ENCODE measurements at regions not wholly inside any gene's neighbourhood (a gene's known extent, or its start where the extent isn't known, plus 50 kb on each side); places are given as distances from the start of the nearest gene placed in this dataset.

DNA sequence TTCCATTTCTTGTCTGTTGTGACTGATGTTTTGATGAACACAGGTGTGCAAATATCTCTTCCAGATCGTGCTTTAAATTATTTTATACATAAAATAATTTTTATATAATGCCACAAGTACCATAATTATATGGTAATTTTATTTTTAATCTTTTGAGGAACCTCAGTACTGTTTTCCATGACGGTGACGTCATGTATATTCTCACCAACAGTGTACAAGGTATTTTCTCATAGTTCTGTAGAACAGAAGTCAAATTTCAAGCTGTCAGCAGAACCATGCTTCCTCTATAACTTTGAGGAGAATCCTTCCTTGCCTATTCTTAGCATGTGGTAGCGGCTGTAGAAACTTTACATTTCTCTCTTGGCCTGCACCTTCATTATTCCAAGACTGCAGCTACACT is 349.4 kb upstream of the GYPC start:
- WGBS, 5 donors, result 76 to 84% (median 84%) methylated on average over 4 of the region's 4 CpGs
- no peaks in the 10 kb centered on the region for H3K9me3 ChIP-seq
- TF ChIP-seq, protein P1, sequence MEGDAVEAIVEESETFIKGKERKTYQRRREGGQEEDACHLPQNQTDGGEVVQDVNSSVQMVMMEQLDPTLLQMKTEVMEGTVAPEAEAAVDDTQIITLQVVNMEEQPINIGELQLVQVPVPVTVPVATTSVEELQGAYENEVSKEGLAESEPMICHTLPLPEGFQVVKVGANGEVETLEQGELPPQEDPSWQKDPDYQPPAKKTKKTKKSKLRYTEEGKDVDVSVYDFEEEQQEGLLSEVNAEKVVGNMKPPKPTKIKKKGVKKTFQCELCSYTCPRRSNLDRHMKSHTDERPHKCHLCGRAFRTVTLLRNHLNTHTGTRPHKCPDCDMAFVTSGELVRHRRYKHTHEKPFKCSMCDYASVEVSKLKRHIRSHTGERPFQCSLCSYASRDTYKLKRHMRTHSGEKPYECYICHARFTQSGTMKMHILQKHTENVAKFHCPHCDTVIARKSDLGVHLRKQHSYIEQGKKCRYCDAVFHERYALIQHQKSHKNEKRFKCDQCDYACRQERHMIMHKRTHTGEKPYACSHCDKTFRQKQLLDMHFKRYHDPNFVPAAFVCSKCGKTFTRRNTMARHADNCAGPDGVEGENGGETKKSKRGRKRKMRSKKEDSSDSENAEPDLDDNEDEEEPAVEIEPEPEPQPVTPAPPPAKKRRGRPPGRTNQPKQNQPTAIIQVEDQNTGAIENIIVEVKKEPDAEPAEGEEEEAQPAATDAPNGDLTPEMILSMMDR (IDR thresholded peaks at IDR 0.05), result no peak
- H3K4me3 ChIP-seq, result no peak overlapping the region
- H3K27ac ChIP-seq, result no peak overlapping the region
- no peaks in the 10 kb centered on the region for H3K36me3 ChIP-seq
- no peak for DNase-seq
- no peaks in the 10 kb centered on the region for H3K27me3 ChIP-seq
- intact Hi-C loops (cut with DNase I; ENCODE audit: low total_unique reads), result no loop called here
- H3K4me1 ChIP-seq, result no peaks in the 10 kb centered on the region

DNA sequence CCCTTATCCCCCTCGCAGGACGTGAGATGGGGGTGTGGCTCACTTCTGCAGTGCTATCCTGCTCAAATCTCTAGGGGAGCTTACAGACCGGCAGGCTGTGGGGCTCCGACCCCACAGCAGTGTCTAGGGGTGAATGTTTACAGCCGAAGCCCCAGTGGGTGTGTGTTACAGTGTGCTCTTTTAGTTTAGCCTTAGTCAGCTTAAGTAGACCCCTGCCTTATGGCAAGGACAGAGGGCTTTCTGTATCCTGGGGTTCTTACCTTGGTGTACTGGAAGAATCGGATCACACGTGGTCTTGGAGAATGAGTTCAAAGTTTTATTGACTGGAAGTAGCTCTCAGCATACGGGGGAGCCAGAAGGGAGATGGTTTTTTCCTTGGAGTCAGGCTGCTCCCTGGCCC is 348.2 kb upstream of the GYPC start:
- DNase-seq, result no peak
- Histone ChIP-seq H3K4me3 (no peak overlapping the region), H3K36me3 (no peaks in the 10 kb centered on the region), H3K9me3 (no peaks in the 10 kb centered on the region), H3K4me1 (no peaks in the 10 kb centered on the region), H3K27ac (no peak overlapping the region), H3K27me3 (no peaks in the 10 kb centered on the region)
- 51 to 66% (median 58%) methylated on average over 7 to 8 of the region's 8 CpGs for WGBS, 5 donors
- intact Hi-C loops (cut with DNase I; ENCODE audit: low total_unique reads), result no loop called here
- TF ChIP-seq, protein P1 (IDR thresholded peaks at IDR 0.05), result no peak
- TF ChIP-seq EP300 (IDR thresholded peaks at IDR 0.05) (no peak), POLR2AphosphoS5 (IDR thresholded peaks at IDR 0.05) (no peak), POLR2A (IDR thresholded peaks at IDR 0.05) (no peak)

- Histone ChIP-seq H3K4me3 (no peak overlapping the region), H3K4me1 (no peaks in the 10 kb centered on the region), H3K27ac (no peak overlapping the region), H3K36me3 (no peaks in the 10 kb centered on the region), H3K9me3 (no peaks in the 10 kb centered on the region), H3K27me3 (no peaks in the 10 kb centered on the region)
- TF ChIP-seq, protein P1 (IDR thresholded peaks at IDR 0.05), result no peak
- TF ChIP-seq POLR2A (IDR thresholded peaks at IDR 0.05) (no peak), POLR2AphosphoS5 (IDR thresholded peaks at IDR 0.05) (no peak), EP300 (IDR thresholded peaks at IDR 0.05) (no peak)
- intact Hi-C loops (cut with DNase I; ENCODE audit: low total_unique reads), result no loop called here
- WGBS, 5 donors, result 84 to 89% (median 85%) methylated on average over 2 of the region's 2 CpGs
- DNase-seq, result no peak
Measured at GRCh38 chr2:126309185-126309584, 346.8 kb upstream of the GYPC start.

GRCh38 chr2:126312579-126312978 is 343.4 kb upstream of the GYPC start:
- no peaks in the 10 kb centered on the region for H3K27me3 ChIP-seq
- intact Hi-C loops (cut with DNase I; ENCODE audit: low total_unique reads), result no loop called here
- no peak overlapping the region for H3K4me3 ChIP-seq
- DNase-seq, result no peak
- H3K36me3 ChIP-seq, result no peaks in the 10 kb centered on the region
- H3K27ac ChIP-seq, result no peak overlapping the region
- no peaks in the 10 kb centered on the region for H3K4me1 ChIP-seq
- no peaks in the 10 kb centered on the region for H3K9me3 ChIP-seq
- TF ChIP-seq EP300 (IDR thresholded peaks at IDR 0.05), result no peak
- TF ChIP-seq POLR2A (IDR thresholded peaks at IDR 0.05), result no peak
- no peak for TF ChIP-seq POLR2AphosphoS5 (IDR thresholded peaks at IDR 0.05)
- 80 to 89% (median 87%) methylated on average over 5 of the region's 5 CpGs for WGBS, 5 donors

DNA sequence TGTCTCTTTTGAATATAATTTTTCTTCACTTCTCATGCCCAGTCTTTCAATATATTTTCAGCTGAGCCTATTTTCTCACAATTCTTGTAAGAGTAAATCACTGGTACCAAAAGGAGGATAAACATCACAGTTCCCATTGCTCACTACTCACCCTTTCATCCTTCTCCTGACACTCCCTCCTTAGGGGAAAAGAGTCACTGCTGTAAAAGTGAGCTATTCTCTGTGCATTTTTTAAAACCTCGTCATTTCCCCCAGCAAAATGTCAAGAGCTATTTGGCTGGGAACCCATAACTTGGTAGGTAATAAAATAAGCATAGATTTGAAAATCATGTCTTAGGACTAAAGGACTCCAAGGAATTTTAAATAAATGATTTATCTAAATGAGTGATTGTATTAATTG is 340.1 kb upstream of the GYPC start:
- intact Hi-C loops (cut with DNase I; ENCODE audit: low total_unique reads), result no loop called here
- no peak overlapping the region for H3K27ac ChIP-seq
- DNase-seq, result no peak
- no peak overlapping the region for H3K4me3 ChIP-seq
- no peaks in the 10 kb centered on the region for H3K9me3 ChIP-seq
- no peaks in the 10 kb centered on the region for H3K4me1 ChIP-seq
- no peaks in the 10 kb centered on the region for H3K36me3 ChIP-seq
- H3K27me3 ChIP-seq, result no peaks in the 10 kb centered on the region
- TF ChIP-seq POLR2A (IDR thresholded peaks at IDR 0.05) (no peak), POLR2AphosphoS5 (IDR thresholded peaks at IDR 0.05) (no peak), EP300 (IDR thresholded peaks at IDR 0.05) (no peak)
- TF ChIP-seq, protein P1 (IDR thresholded peaks at IDR 0.05), result no peak
- WGBS, 5 donors, result 58 to 86% (median 81%) methylated on average over 1 of the region's 1 CpG

All from stomach (tissue), 8 donors.